ENCODE measurements at regions not wholly inside any gene's neighbourhood (a gene's known extent, or its start where the extent isn't known, plus 50 kb on each side); places are given as distances from the start of the nearest gene placed in this dataset.

DNA sequence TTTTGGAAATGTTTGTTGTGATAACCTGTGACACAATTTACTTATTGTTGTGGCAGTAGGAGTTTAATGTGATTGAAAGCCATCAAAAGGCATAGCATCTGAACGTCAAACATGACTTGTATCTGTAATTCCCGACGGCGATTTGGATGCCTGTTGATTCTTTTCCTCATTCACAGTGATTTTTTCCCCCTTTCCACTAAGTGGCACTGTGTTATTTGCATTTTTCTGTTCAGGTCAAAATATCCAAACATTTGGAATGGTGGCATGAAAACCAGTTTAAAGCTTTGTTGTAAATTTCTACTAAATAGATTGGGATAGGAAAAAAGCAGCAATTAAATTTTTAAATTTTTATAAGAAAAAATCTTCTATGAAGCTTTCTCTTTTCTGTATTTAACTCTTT is 259.9 kb upstream of the KCNH8 start:
- intact Hi-C loops (cut with micrococcal nuclease), result no loop called here

DNA sequence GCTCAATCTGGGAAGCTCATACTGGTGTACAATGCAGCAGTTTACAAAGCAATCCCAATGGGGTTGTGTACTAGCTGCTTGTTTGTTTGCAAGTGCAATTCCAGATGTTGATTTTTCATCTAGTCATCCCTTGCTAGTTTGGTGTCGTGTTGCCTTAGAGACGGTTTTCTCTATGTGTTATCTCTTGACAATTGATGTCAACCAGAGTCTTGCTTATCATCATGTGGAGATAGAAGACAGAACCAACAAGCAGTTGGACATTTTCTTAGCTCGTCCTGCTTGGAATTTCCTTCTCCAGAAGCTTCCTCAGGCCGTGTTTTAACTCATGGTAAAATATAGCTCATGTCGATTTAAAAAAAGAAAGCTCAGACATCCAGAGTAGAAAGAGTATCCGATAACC is 262.0 kb upstream of the KCNH8 start:
- intact Hi-C loops (cut with micrococcal nuclease), result no loop called here

DNA sequence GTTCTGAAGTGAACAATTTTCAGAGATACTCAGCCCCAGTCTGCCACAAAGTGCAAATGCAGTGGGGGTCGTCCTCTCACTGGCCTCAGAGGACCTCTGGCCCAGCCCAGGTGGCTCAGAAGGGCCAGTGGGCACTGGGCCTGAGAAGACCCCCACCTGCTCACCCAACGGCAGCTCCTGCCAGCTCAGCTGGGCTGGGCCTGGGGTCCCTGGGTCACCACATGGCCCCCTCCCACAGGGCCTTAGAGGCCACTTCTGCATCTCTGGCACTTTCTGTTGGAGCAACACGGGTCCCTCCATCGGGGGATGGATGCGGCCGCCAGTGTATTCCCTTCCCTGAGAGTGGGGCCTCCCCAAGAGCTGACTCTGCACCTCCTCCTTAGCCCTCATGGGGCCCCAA is 262.7 kb upstream of the KCNH8 start:
- intact Hi-C loops (cut with micrococcal nuclease), result no loop called here

DNA sequence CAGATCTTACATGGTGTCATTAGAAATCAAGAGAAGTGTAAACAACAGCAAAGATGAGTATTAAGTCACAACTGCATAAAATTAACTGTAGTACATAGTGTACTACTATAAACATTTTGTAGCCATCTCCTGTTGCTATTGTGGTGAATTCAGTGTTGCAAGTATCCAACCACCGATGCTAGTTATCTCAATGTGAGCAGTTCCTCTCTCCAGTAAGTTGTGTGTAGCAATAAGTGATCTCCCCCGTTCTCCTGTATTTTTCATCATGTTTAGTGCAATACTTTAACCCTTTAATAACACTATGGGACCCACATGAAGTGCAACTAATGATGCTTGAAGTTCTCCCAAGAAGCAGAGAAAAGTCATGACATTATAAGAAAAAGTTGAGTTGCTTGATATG is 264.7 kb upstream of the KCNH8 start:
- intact Hi-C loops (cut with micrococcal nuclease), result no loop called here

DNA sequence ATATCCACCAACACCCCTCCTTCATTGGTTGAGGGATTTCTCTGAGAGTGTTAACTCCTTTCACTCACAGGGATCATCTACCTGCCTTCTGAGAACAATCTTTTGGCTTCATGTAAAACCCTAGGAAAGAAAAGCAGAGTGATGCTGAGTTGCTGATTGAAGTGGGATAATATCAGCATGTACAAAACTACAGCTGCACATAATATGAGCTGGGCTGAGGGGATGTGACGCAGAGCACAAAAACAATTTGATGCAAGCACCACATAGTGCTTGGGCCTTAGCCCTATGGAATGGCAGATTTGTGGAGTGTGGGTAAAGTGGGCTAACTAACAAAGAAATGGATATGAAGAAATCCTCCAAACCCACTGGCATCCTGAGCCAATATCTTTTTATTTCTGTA is 267.6 kb upstream of the KCNH8 start:
- intact Hi-C loops (cut with micrococcal nuclease), result no loop called here

DNA sequence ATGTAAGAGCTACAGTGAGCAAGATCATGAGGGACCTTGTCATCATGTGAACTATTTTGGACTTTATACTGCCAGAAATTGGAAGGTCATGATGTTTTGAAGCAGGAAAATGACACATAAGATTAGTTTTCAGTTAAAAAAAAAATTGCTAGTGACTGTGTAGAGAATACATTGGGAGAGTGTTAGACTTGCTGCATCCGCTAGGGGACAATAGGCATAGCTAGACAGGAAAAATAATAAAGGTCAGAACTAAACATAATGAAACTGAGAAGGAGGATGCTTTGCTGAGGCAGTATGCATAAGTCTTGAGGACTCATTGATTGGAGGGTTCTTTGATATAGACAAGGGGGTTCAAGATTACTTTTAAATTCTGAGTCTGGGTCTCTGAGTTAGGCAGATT is 275.8 kb upstream of the KCNH8 start:
- intact Hi-C loops (cut with micrococcal nuclease), result no loop called here

DNA sequence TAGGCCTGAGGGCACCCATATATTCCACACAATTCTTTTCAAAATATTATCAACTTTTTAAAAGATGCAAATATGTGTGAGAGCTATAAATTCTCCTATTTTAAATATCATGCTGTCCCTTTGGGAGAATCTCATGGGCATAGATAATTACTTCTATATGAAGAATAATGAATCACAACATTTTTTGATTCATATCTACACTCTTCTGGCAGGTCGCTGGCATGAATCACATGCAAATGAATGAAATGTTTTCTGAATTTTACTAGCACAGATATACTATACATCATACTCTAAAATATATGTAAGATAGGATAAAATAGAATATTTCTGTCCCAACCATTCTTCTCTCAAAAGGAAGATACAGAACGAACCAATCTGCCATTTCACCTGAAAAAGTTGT is 277.7 kb upstream of the KCNH8 start:
- intact Hi-C loops (cut with micrococcal nuclease), result no loop called here

DNA sequence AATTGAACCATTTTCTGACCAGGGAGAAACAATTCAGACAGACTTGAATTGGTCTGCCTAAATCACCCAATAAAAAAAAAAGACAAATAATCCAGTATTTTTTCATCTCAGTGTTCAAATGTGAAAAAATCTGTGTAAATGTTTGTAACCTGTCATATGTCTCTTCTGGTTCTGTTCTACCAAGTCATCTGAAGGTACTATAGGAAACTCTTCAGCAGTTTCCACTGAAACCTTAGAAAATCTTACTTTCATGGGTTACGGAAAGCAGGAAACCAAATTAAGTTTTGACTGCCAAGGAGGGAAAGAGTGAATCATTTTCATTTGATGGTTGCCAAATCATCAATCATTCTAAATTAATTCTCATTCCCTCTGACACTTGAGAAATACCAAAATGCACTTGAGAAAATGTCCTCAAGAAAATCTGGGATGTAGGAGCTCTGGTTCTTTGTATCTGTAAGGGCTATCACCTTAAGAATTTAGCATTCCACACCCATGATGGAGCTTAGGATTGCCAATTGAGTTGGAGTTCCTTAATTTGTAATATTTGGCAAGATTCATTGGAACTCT is 278.2 kb upstream of the KCNH8 start:
- intact Hi-C loops (cut with micrococcal nuclease), result no loop called here

DNA sequence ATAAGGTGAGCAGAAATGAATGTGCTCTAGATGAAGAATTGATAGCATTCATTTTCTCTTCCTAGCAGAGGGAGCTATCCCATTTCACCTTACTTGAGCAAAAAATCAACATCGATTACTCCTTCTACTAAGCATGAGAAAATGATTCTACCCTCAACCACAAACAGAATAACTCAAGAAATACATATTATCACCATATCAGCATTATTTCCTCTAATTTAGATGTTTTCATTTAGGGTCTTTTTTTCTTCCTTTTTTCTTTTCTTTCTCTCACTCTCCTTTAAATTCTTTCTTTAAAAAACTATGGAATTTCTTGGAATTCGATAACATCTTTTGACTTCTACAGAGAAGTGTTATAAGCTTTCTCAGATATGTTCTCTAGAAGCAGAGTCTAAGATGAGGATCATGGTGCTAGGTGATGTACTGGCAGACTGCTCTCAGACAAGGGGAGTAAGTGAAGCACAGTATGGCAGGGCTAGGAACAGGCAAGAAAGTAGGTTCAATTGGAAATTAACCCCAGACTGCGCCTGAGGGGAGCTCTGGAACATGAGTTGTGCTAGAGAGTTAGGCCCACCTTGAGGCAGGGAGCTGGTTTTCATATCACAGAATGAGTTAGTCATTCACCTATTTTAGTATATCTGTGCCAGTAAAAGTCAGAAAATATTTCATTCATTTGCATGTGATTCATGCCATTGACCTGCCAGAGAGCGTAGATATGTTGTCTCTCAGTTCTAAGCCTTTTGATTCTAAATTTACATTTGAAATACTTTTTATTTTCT is 279.2 kb upstream of the KCNH8 start:
- intact Hi-C loops (cut with micrococcal nuclease), result no loop called here

DNA sequence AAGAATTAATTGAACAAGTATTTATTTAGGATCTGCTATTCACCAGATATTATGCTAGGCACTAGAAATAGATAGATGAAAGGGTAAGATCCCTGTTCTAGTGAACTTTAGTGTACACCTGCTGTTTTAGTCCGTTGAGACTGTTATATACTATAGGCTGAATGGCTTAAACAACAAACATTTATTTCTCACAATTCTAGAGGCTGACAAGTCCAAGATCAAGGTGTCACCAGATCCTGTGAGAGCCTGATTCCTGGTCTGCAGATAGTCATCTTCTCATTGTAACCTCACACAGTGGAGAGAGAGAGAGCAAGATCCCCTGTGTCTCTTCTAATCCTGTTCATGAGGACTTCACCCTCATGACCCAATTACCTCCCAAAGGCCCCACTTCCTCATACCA is 281.4 kb upstream of the KCNH8 start:
- intact Hi-C loops (cut with micrococcal nuclease), result no loop called here

DNA sequence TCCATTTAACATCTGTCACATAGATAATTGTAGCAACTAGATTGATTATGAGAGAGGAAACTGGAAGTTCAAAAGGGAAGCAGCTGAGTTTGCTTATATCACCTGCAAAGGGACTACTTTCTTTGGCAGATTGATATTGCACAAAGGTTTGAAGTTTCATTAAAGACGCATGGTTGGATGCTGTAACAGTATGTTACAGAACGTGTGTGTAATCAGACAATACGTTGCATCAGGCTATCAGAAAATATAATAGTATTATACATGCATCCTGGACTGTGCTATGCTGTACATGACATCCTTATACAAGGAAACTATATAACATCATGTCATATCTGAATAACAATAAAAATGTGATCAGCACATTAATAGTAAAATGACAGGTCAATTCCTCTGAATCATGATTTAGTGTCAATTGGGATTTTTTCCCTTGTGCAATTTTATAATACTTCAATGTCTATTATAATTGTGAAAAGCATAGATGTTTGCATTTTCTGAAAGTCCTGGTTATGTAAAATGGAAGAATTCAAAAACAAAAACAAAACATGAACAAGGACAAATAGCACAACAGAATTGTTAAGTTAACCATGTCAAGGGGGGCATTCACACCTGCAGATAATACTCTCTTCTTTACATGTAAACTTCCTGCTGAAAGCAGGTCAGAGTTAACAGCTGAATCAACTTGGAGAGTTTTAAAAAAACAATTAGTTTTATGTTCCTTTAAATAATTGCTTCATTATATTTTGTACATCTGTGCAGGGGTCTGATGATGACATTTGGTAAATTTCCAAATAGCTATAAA is 283.2 kb upstream of the KCNH8 start:
- intact Hi-C loops (cut with micrococcal nuclease), result no loop called here

DNA sequence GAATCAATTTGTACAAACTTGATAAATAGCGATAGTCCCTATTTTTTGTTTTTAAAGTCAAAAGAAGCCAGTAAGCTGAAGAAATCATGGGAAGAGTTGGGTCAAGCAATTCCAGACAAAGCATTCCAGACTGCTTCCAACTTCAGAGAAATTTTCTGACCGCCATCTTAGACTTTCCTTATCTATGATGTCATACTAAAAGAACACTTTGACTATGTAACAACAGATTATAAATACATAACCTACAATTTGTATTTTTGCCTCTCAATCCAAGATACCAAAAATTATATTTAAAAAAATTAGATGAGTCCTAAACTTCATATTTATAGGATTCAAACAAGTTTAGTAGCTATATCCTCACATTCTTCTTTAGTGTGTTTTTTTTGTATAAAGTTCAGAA is 286.2 kb upstream of the KCNH8 start:
- intact Hi-C loops (cut with micrococcal nuclease), result no loop called here

DNA sequence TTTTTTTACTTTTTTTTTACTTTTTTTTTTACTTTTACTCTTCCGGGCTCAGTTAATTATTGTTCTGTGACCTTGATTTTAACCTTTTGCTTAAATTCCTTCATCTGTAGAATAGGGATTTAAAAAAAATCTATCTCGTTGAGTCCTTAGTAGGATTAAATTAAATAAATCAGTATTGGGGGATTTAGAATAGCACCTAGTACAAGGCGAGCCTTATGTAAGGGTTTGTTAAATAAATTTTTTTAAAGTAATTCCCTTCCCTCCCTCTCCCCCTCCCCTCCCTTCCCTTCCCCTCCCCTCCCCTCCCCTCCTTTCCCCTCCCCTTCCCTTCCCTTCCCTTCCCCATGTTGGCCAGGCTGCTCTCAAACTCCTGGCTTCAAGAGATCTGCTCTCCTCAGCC is 287.2 kb upstream of the KCNH8 start:
- intact Hi-C loops (cut with micrococcal nuclease), result no loop called here

DNA sequence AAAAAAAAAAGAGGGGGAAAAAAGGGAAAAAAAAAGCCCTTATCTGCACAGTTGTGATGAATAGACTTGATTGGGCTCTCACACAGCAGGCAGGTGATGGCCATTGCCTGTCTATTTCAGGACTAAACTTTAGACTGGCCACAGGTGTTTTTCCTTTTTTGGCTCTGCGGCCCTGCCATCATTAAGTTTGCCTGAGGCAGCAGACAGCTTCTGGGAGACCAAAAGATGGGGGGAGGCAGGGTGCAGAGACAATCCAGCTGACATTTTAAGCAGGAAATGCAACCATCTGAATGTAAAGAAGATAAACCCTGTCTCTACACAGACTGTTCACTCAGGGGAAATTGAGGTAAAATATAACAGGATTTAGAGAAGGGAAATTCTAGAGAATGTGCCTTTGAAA is 295.0 kb upstream of the KCNH8 start:
- intact Hi-C loops (cut with micrococcal nuclease), result no loop called here

DNA sequence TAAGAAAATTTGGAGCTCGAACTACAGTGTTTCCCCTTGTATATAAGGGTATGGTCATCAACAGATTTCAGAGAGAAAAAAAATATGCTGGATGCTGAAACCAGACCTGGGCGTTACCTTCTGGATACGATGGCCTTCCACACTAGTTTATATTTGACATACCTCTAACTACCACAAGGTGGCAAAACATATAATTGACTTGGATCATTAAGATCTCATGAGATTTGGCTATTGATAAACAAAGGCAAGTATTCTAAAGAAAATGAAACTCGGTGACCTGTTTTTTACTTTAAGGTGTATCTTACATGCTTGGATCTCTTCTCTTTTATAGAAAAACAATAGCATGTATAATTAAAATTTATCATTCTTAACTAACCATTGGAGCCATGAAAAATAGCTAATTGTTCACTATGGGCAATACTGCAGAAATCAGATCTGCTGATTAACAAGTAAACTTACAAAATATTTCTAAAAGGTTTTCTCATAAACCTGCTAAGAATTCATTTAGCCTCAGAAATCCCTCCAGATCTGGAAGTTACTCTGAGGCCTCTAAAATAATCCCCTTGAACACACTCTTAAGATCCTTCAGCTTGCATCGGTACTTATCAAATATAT is 300.6 kb upstream of the KCNH8 start:
- intact Hi-C loops (cut with micrococcal nuclease), result loop anchor here (1.0 kb wide), 1 partner anchor 142 kb away; no protein-coding TSS in a partner anchor

DNA sequence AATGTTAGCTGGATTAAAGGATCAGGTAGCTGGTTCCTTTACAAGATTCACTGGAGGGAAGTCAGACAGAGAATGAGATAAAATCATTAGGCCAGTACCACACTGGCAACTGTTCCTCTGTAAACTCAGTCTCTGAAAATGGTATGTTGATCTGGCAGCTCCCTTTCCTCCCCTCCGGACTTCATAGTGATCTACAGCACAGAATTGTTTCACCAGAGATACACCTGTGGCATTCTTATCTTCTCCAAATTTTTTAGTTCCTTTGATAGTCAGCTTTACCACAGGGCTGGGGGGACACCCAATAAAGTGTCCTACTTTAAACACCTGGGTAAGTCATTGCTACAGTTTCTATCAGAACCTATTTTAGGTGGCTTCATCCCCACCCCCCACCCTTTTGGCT is 304.3 kb upstream of the KCNH8 start:
- intact Hi-C loops (cut with micrococcal nuclease), result no loop called here

DNA sequence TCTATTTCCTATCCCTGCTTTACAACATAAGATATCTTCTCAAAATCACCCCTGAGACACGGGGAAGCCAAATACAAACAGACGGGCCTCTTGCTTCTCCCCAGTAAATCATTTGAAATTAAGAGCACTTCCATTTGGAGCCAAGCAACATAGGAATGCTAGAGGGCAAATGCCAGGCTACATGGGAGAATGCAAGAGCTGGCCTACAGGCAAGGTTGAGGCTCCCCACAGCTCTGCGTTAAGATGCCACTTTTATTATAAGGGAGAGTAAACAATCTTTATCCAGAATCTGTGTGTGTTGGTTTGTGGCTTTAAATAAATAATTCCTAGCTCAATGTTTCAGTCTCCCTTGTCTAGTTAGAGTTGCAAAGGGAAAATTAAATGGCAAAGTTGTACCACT is 305.1 kb upstream of the KCNH8 start:
- intact Hi-C loops (cut with micrococcal nuclease), result no loop called here

DNA sequence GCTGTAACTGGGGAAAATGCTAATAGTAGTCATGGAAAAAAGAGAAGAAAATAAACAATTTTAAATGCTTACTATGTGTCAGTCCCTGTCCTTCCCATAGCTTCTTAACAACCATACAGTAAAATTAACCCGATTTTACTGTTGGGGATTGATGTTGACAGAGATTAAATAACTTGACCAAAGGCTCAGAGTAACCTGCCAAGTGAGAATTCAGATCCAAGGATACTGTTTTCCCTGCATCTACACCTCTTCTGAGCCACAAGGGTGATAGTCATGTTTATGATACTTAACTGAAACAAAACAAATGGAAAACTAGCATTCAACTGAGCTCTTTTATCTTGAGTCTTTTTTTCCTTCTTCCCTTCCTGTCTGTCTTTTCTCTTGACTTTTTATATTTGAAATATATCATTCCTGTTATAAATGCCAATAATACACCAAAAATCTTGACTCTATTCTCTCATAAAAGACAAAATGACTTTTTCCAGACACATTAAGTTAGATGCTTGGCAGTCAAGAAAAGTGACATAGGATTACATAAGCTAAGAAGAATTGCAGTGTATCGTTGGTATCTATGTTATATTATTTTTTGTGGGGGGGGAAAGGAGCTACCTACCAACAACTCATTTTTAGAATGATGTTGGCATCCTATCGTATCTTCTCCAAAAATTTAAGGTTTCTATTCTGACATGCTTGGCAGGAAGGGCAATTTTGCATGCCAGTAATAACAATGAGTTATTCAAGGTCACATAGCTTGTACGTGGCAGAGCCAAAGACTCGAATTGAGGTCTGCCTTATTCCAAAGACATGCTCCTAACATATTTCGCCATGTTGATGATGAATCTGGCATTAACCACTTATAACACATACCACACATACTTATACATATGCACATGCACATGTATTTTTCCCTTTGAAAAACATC is 306.6 kb upstream of the KCNH8 start:
- intact Hi-C loops (cut with micrococcal nuclease), result no loop called here

DNA sequence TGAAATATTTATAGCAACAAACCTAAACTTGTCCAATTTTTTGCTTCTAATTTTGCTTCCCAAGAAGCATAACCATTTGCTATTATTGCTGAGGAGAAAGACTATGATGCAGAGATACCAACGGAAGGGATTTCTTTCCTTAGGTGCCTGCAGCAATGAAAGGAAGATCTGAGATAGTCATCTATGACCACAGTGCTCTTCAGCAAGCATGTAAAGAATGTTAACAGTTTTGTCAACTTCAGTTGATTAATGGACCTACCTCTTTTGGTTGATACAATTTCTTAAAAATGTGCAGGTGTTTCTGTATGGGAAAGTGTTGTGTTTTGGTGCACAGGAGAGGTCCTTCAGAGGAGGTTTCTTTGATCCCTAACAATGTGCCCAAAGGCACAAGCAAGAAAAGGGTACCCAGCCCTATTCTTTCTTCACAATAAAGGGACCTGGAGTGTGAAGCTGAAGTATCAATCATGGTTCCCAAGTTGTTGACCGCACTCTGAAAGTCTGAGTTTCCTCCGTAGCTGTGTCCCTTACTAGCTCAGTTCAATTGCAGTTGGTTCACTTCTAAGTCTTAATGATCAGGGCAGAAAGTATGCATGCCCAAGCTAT is 307.7 kb upstream of the KCNH8 start:
- intact Hi-C loops (cut with micrococcal nuclease), result no loop called here

DNA sequence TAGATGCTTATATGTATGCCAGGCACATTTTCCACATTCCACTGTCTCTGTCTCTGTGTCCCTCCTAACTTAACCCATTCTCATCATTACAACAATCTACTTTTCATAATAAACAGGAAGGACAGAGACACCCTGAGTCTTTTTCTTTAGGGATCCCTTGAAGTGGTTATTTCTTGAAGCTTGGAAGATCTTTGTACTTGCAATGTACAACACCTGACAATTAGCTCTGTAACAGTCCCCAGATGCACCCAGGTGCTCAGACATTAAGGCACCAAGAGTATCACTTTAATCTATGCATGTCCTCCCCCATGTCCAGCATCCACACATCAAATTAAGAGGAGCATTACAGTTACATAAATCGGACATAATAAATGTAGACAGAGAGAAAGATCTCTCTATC is 309.6 kb upstream of the KCNH8 start:
- intact Hi-C loops (cut with micrococcal nuclease), result no loop called here

Measured in T-helper 2 cell treated with Interferon-gamma antibody and Interleukin-4, amounts not matched to agents 100 ng/mL and 5 ng/mL, for 36 hours (primary cell).